Osteoblast (primary cell): ENCODE measurements at regions not wholly inside any gene's neighbourhood (a gene's known extent, or its start where the extent isn't known, plus 50 kb on each side); places are given as distances from the start of the nearest gene placed in this dataset.

Source experiments
- DNase-seq: peaks from one replicate; pipeline ENCODE4 v3.0.0; 2011; ENCODE audit warnings: low spot score, mixed read lengths; ENCODE audit not compliant: insufficient read length; ENCODE audit errors: missing footprints
- H2AFZ ChIP-seq: 2 replicates; pipeline ENCODE4 v1.6.0; 2011; ENCODE audit warnings: mild to moderate bottlenecking, low read length
- H3K27ac ChIP-seq: 2 replicates; pipeline ENCODE4 v1.5.1; 2011; ENCODE audit warnings: mild to moderate bottlenecking, low read depth, low read length, moderate library complexity
- H3K27me3 ChIP-seq: 2 replicates; pipeline ENCODE4 v1.6.0; 2012; ENCODE audit warnings: mild to moderate bottlenecking, control low read depth, inconsistent platforms, low read length, moderate library complexity; ENCODE audit not compliant: insufficient read depth
- H3K36me3 ChIP-seq: 2 replicates; pipeline ENCODE4 v1.5.1; 2011; ENCODE audit warnings: mild to moderate bottlenecking, low read length, control low read depth, moderate library complexity; ENCODE audit not compliant: insufficient read depth
- H3K4me1 ChIP-seq: 2 replicates; pipeline ENCODE4 v1.5.1; 2011; ENCODE audit warnings: mild to moderate bottlenecking, low read length, control low read depth, moderate library complexity; ENCODE audit not compliant: insufficient read depth
- H3K4me2 ChIP-seq: 2 replicates; pipeline ENCODE4 v1.6.0; 2011; ENCODE audit warnings: mild to moderate bottlenecking, low read length; ENCODE audit not compliant: insufficient read depth
- H3K4me3 ChIP-seq: fragments of 200-600 bp; sonication (generic); 3 replicates; pipeline ENCODE4 v1.5.1; 2012; ENCODE audit warnings: mild to moderate bottlenecking, low read length, inconsistent platforms; ENCODE audit not compliant: insufficient read depth
- H3K79me2 ChIP-seq: 2 replicates; pipeline ENCODE4 v1.6.0; 2012; ENCODE audit warnings: mild to moderate bottlenecking, low read length, control low read depth, inconsistent platforms; ENCODE audit not compliant: insufficient read depth
- H3K9me3 ChIP-seq: 2 replicates; pipeline ENCODE4 v1.5.1; 2011; ENCODE audit warnings: low read depth, low read length, control low read depth
- H4K20me1 ChIP-seq: 2 replicates; pipeline ENCODE4 v1.6.0; 2012; ENCODE audit warnings: mild to moderate bottlenecking, low read length, control low read depth; ENCODE audit not compliant: insufficient read depth
- CTCF ChIP-seq: IDR thresholded peaks from 2 replicates; pipeline ENCODE4 v1.5.1; 2011; ENCODE audit warnings: mild to moderate bottlenecking, low read depth, low read length, moderate library complexity; ENCODE audit errors: extremely low read depth

GRCh38 chr21:35406635-35407034, 357.5 kb upstream of the RUNX1 start:
- no peaks in the 10 kb centered on the region for H4K20me1 ChIP-seq
- DNase-seq: no peak
- H3K27me3 ChIP-seq: no peaks in the 10 kb centered on the region
- H3K9me3 ChIP-seq: no peaks in the 10 kb centered on the region
- no peak for TF ChIP-seq CTCF
- no peak overlapping the region for H3K4me3 ChIP-seq
- no peaks in the 10 kb centered on the region for H3K36me3 ChIP-seq
- no peak overlapping the region for H3K27ac ChIP-seq
- no peak overlapping the region for H3K4me2 ChIP-seq
- H2AFZ ChIP-seq: no peak overlapping the region
- peaks cover 8% of the 10 kb centered on the region for H3K4me1 ChIP-seq
- no peaks in the 10 kb centered on the region for H3K79me2 ChIP-seq

GRCh38 chr21:35405981-35406380, 356.9 kb upstream of the RUNX1 start:
- no peak for DNase-seq
- Histone ChIP-seq H3K9me3 (no peaks in the 10 kb centered on the region), H3K4me2 (no peak overlapping the region), H2AFZ (no peak overlapping the region), H3K4me1 (peaks cover 13% of the 10 kb centered on the region), H4K20me1 (no peaks in the 10 kb centered on the region), H3K27me3 (no peaks in the 10 kb centered on the region), H3K79me2 (no peaks in the 10 kb centered on the region), H3K36me3 (no peaks in the 10 kb centered on the region), H3K4me3 (no peak overlapping the region), H3K27ac (no peak overlapping the region)
- no peak for TF ChIP-seq CTCF

- H3K27ac ChIP-seq: no peak overlapping the region
- H3K4me3 ChIP-seq: no peak overlapping the region
- H3K27me3 ChIP-seq: no peaks in the 10 kb centered on the region
- H3K79me2 ChIP-seq: no peaks in the 10 kb centered on the region
- H2AFZ ChIP-seq: no peak overlapping the region
- no peak for TF ChIP-seq CTCF
- peaks cover 23% of the 10 kb centered on the region for H3K4me1 ChIP-seq
- no peak for DNase-seq
- H3K9me3 ChIP-seq: no peaks in the 10 kb centered on the region
- no peaks in the 10 kb centered on the region for H4K20me1 ChIP-seq
- no peaks in the 10 kb centered on the region for H3K36me3 ChIP-seq
- H3K4me2 ChIP-seq: no peak overlapping the region
These were observed 355.1 kb upstream of the RUNX1 start for GRCh38 chr21:35404247-35404646.

GRCh38 chr21:35402061-35402460, 353.0 kb upstream of the RUNX1 start:
- no peak overlapping the region for H3K4me3 ChIP-seq
- no peaks in the 10 kb centered on the region for H3K27me3 ChIP-seq
- no peaks in the 10 kb centered on the region for H3K36me3 ChIP-seq
- H2AFZ ChIP-seq: no peak overlapping the region
- H3K4me2 ChIP-seq: no peak overlapping the region
- H4K20me1 ChIP-seq: no peaks in the 10 kb centered on the region
- no peak overlapping the region for H3K27ac ChIP-seq
- no peak for DNase-seq
- TF ChIP-seq CTCF: no peak
- H3K9me3 ChIP-seq: no peaks in the 10 kb centered on the region
- peaks cover 28% of the 10 kb centered on the region for H3K4me1 ChIP-seq
- no peaks in the 10 kb centered on the region for H3K79me2 ChIP-seq
